H1 (cell line): ENCODE measurements at regions not wholly inside any gene's neighbourhood (a gene's known extent, or its start where the extent isn't known, plus 50 kb on each side); places are given as distances from the start of the nearest gene placed in this dataset.

ENCODE experiments used
- BRCA1 ChIP-seq: IDR thresholded peaks from 2 replicates; pipeline ENCODE4 v1.6.1; 2012; ENCODE audit warnings: low read depth, low read length, improper control_type of control experiment
- EGR1 ChIP-seq: IDR thresholded peaks from 2 replicates; pipeline ENCODE4 v1.6.1; 2011; ENCODE audit warnings: low read depth, low read length, borderline replicate concordance
- EP300 ChIP-seq, 2 experiments: IDR thresholded peaks; 1 replicate in 1 of 2; 2 replicates in 1 of 2; pipeline ENCODE4 v1.6.1; 2011 to 2012; ENCODE audit warnings: low read depth in 2 of 2, low read length in 2 of 2, mild to moderate bottlenecking in 2 of 2, borderline replicate concordance in 1 of 2, inconsistent platforms in 1 of 2, moderate library complexity in 1 of 2
- KDM1A ChIP-seq: fragments of 200-600, 300-600 bp; sonication (generic); IDR thresholded peaks from 2 replicates; pipeline ENCODE4 v1.7.1; 2016; ENCODE audit warnings: mild to moderate bottlenecking, low read length, borderline replicate concordance
- POLR2A ChIP-seq, 2 experiments: IDR thresholded peaks; 1 replicate in 1 of 2; 2 replicates in 1 of 2; pipeline ENCODE4 v1.6.1; 2011; ENCODE audit warnings: low read depth in 2 of 2, low read length in 2 of 2, mild to moderate bottlenecking in 2 of 2; ENCODE audit errors: control extremely low read depth in 1 of 2
- SP2 ChIP-seq: IDR thresholded peaks from 2 replicates; pipeline ENCODE4 v1.6.1; 2012; ENCODE audit warnings: mild to moderate bottlenecking, low read length, inconsistent platforms
- TAF7 ChIP-seq: optimal IDR thresholded peaks from 2 replicates; pipeline ENCODE3; 2011; ENCODE audit warnings: low read depth, mild to moderate bottlenecking, inconsistent platforms, low read length, moderate library complexity, borderline replicate concordance
- TCF12 ChIP-seq: IDR thresholded peaks from 2 replicates; pipeline ENCODE4 v1.6.1; 2011; ENCODE audit warnings: low read depth, mild to moderate bottlenecking, low read length
- TF ChIP-seq, protein P1 (sequence below): fragments of 300-600 bp; sonication (generic); IDR thresholded peaks from 2 replicates; pipeline ENCODE4 v1.7.1; 2012; ENCODE audit warnings: low read length, moderate library complexity, mild to moderate bottlenecking, inconsistent platforms; ENCODE audit not compliant: insufficient replicate concordance
- TF ChIP-seq, protein P2 (sequence below): IDR thresholded peaks from 2 replicates; pipeline ENCODE4 v1.6.1; 2011; ENCODE audit warnings: low read depth, mild to moderate bottlenecking, low read length; ENCODE audit not compliant: insufficient read depth

DNA sequence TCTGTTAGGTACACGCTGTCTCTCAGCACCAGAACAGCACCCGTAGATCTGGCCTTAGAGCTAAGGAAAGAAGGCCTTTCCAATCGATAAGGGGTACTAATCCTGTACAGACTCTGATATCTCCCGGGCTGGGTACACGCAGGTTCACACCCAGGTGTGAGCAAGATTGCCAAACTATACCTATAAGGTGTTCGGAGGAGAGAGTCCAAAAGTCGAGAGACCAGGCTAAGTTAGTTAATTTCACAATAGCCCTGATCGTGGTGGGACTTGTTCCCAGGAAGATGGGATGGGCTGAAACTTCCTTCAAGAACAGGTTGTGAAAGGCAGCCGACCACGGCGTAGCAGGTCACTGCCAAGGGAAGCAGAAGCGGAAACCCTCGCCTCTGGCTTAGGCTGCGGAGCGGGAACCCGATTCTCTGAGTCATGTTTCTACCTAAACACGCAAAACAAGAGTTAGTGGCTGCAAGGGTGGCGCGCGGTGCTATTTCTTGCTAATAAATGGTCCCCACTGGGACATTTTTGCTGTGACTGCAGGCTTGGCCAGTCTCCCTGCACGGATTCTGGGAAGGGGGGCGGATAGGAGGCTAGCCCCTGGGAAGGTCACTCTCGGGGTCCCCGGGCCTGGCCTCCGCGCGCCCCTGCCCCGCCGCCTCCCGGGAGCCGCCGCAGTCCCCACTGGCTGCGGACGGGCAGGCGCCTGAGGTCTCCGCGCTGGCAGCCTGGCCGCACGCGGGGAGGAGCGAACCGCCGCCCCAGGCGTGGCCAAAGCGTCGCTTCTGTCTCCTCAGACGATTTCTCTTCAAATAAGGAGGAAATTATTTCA lies 75.4 kb upstream of the PDSS1 start (continued):
- TF ChIP-seq TCF12 (no peak), SP2 (no peak), POLR2A (IDR thresholded peaks at IDR 0.05; ENCODE audit: control extremely low read depth in 1 of 2, low read depth in 2 of 2, low read length in 2 of 2) (no peak), KDM1A (no peak), EP300 (IDR thresholded peaks at IDR 0.05; ENCODE audit: borderline replicate concordance in 1 of 2, low read depth in 2 of 2, low read length in 2 of 2) (no peak), TAF7 (no peak), EGR1 (no peak), BRCA1 (no peak)
- TF ChIP-seq, protein P1, sequence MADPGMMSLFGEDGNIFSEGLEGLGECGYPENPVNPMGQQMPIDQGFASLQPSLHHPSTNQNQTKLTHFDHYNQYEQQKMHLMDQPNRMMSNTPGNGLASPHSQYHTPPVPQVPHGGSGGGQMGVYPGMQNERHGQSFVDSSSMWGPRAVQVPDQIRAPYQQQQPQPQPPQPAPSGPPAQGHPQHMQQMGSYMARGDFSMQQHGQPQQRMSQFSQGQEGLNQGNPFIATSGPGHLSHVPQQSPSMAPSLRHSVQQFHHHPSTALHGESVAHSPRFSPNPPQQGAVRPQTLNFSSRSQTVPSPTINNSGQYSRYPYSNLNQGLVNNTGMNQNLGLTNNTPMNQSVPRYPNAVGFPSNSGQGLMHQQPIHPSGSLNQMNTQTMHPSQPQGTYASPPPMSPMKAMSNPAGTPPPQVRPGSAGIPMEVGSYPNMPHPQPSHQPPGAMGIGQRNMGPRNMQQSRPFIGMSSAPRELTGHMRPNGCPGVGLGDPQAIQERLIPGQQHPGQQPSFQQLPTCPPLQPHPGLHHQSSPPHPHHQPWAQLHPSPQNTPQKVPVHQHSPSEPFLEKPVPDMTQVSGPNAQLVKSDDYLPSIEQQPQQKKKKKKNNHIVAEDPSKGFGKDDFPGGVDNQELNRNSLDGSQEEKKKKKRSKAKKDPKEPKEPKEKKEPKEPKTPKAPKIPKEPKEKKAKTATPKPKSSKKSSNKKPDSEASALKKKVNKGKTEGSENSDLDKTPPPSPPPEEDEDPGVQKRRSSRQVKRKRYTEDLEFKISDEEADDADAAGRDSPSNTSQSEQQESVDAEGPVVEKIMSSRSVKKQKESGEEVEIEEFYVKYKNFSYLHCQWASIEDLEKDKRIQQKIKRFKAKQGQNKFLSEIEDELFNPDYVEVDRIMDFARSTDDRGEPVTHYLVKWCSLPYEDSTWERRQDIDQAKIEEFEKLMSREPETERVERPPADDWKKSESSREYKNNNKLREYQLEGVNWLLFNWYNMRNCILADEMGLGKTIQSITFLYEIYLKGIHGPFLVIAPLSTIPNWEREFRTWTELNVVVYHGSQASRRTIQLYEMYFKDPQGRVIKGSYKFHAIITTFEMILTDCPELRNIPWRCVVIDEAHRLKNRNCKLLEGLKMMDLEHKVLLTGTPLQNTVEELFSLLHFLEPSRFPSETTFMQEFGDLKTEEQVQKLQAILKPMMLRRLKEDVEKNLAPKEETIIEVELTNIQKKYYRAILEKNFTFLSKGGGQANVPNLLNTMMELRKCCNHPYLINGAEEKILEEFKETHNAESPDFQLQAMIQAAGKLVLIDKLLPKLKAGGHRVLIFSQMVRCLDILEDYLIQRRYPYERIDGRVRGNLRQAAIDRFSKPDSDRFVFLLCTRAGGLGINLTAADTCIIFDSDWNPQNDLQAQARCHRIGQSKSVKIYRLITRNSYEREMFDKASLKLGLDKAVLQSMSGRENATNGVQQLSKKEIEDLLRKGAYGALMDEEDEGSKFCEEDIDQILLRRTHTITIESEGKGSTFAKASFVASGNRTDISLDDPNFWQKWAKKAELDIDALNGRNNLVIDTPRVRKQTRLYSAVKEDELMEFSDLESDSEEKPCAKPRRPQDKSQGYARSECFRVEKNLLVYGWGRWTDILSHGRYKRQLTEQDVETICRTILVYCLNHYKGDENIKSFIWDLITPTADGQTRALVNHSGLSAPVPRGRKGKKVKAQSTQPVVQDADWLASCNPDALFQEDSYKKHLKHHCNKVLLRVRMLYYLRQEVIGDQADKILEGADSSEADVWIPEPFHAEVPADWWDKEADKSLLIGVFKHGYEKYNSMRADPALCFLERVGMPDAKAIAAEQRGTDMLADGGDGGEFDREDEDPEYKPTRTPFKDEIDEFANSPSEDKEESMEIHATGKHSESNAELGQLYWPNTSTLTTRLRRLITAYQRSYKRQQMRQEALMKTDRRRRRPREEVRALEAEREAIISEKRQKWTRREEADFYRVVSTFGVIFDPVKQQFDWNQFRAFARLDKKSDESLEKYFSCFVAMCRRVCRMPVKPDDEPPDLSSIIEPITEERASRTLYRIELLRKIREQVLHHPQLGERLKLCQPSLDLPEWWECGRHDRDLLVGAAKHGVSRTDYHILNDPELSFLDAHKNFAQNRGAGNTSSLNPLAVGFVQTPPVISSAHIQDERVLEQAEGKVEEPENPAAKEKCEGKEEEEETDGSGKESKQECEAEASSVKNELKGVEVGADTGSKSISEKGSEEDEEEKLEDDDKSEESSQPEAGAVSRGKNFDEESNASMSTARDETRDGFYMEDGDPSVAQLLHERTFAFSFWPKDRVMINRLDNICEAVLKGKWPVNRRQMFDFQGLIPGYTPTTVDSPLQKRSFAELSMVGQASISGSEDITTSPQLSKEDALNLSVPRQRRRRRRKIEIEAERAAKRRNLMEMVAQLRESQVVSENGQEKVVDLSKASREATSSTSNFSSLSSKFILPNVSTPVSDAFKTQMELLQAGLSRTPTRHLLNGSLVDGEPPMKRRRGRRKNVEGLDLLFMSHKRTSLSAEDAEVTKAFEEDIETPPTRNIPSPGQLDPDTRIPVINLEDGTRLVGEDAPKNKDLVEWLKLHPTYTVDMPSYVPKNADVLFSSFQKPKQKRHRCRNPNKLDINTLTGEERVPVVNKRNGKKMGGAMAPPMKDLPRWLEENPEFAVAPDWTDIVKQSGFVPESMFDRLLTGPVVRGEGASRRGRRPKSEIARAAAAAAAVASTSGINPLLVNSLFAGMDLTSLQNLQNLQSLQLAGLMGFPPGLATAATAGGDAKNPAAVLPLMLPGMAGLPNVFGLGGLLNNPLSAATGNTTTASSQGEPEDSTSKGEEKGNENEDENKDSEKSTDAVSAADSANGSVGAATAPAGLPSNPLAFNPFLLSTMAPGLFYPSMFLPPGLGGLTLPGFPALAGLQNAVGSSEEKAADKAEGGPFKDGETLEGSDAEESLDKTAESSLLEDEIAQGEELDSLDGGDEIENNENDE = no peak
- TF ChIP-seq, protein P2, sequence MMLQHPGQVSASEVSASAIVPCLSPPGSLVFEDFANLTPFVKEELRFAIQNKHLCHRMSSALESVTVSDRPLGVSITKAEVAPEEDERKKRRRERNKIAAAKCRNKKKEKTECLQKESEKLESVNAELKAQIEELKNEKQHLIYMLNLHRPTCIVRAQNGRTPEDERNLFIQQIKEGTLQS = no peak
